Renal cortical epithelial cell (primary cell): ENCODE measurements at regions not wholly inside any gene's neighbourhood (a gene's known extent, or its start where the extent isn't known, plus 50 kb on each side); places are given as distances from the start of the nearest gene placed in this dataset.
A peak's percentile ranks its signal among the peaks of the same experiment; 100 is the strongest.
"Not testable (repeated sequence)": the region's sequence is repeated elsewhere in the genome, so short reads cannot be mapped to it uniquely, and the experiment has no call there.

Source experiments
- DNase-seq: peaks from one replicate; pipeline ENCODE4 v3.0.0-alpha.2; 2011; ENCODE audit warnings: low read depth

DNA sequence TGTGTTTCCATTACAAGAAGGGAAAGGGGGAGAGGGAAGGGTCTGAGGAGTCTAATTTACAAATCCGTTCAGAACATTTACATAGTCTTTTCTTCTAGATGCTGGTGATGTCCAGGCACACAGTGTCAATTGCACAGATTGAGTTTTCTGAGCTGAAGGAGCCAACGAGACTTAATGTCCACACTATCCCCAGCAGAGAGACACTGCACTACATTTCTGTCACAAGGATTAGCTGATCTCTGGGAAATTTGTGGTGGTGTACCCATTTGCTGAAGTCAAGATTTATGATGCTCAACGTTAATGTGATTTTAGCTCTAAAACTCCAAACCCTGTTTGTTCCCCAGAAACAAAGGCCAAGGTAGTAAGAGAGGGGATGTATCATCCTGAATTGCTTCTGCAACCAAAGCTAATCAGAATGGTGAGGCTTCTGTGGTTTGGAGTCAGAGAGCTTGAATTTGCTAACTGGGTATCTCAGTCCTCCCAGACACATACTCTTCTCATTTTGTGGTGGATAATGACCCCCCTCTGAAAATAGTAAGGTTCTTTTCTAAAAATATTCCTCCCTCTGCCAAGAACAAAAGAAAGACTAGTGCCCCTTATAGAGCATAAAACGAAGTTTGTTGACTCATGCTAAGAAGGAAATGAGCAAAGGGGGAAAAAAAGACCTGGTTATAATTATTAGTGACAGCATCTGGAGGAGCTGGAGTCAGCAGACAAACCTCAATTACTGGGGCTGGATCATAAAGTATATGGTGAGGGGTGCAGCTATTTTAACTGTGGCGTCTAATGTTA lies 416.9 kb downstream of the PSAT1 start:
- DNase-seq, result no peak

DNA sequence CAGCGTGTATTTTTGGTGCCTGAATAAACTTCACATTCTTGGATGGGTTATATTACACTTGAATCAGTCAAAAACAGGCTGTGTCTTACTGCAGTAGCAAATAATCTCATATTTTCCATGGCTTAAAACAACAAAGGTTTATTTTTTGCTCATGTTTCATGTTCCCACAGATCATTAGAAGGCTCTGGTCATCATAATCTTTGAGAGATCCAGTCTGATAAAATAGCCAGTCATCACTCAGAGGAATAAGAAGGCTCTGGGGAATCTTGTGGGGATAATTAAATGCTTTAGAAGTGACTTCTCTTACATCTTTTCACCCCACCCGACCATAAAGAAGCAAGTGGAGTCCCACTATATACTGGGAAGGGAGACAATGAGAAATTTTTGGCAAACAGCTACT lies 417.7 kb downstream of the PSAT1 start:
- DNase-seq, result no peak

DNA sequence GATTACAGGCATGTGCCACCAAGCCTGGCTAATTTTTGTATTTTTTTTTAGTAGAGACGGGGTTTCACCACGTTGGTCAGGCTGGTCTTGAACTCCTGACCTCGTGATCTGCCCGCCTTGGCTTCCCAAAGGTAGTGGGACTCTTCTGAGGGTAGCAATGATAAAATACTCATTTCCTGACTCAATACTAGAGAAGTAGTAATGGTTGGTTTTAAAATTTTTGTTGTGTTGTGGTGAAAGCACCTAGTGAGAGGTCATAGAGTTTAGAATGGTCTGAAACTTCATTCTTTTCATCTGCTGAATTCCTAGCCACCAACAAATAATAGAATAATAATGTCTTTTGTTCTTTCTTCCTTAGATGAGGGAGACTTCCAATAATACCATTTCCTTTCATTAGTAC lies 422.1 kb downstream of the PSAT1 start:
- not testable (repeated sequence) for DNase-seq

DNA sequence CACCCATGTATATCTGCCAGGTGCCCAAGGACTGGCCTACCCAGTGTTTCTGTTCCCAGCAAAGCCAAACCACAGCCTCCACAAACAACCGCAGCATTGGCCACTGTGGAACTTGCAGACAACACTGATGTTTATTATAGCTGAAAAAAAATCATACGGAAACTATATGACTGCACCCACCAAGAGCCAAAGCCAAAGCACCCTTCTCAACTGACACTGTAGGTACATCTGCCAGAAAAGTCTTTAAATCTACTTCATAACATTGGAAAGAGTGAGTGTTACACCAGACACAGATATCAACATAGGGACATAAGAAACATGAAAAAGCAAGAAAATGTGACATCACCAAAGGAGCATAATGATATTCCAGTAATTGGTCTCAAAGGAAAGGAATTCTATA lies 428.0 kb downstream of the PSAT1 start:
- no peak for DNase-seq

DNA sequence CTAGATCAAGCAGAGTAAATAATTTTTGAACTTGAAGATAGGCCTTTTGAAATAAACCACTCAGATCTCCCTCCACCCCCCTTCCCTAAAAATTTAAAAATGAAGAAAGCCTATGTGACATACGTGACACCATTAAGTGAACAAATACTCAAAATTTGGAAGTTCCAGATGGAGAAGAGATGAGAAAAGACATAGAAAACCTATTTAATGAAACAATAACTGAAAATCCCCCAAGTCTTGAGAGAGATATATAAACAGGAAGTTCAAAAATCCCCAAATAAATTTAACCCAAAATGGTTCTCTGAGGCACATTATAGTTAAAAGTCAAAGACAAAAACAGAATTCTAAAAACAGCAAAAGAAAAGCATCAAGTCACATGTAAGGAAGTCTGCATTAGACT lies 428.6 kb downstream of the PSAT1 start:
- DNase-seq, result no peak

DNA sequence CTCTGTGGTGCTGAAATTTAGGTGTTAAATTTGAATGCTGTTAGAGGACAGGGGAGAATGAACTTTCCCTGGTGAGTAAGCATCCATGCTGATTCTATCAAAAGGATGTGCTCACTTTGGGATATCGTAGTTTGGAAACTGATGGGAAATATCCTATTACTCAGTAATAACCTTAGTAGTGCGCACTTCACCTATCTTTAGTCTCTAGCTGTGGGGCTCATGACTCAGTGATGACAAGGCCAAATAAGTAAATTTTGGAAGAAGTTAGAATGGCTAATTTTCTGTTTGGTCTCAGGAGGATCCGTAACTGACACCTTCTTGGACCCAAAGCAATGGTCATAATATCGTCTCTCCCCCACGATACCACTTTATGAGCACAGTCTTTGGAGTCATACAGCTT lies 448.4 kb downstream of the PSAT1 start:
- DNase-seq, result no peak

DNA sequence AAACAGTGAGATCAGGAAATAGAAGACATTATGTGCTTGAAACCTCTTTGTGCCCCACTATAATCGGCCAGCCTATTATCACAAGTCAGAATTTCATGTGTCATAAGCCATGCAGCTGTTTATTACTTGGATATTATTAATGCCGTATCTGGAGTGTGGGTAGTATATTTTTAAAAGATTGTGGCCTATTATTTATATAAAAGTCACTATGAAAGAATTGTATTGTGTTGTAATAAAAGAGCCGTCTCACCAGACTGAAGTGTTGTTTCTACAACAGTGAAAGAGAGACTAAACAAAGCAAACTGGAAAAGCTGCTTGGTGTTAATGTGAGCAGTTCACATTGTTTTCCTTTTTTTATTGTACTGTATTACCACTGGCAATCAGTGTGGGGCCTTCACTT lies 449.1 kb downstream of the PSAT1 start:
- no peak for DNase-seq

DNA sequence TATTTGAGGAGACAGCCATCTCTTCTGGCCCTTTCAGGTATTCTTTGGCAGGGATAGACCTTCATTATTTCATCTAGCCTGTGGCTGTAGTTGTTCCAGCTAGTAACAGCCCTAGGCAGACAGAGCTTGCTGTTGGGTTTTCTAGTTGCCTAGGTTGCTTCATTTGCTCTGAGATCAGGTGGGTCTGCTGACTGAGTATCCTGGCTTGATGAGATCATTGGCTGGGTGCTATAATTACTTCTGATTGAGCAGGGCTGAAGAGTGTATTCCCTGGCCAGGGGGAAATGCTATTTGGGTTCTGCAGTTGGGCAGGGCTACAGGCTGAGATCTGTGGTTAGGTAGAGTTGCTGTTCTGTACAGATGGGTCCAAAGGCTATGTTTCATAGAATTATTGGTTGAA lies 456.1 kb downstream of the PSAT1 start:
- no peak for DNase-seq

DNA sequence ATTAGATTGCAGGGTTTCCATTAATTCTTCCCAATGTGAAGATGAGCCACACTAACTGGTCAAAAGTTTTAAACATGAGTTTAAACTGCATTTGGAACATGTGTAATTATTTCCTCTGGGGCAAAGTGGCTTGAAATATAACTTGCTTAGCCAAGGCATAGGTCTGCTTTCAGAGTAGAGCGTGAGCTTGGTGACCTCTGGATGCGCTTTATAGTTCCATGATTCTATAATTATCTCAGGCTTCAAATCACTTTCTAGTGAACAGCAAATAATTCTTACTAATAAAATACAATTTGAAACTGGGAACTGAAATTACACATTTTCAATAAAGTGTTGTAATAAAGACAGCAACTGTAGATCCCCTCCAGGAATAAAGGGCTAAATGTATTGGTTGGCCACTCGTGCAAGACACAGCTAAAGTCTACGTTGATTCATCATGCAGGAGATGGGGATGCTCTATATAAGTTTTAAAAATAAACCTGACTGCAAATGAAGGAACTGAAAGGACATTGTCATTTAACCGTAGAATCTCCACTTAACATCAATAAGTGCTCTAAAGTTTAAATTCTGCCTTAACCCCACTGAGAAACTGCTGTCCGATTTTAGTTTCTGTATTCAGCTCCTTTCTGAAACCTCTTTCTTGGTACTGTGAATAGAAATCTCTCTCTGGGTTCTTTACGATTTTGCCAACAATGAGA lies 460.0 kb downstream of the PSAT1 start:
- DNase-seq, result no peak

DNA sequence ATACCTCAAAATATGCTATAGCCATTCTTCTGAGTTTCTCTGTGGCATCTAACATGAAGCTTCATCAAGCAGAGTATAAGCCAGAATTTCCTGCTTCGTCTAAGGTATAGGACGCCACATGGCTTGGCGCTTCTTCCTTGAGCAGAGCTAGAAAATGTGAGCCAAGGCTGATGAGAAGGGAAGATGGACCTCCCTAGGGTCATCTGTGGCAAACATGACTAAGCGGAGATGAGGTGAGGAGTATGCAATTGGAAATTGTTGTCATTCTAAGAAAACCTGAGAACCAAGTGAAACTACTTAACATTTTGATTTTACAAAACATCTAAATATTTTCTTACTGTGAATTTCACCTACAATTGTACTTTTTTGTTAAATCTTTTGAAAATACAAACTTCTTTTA lies 466.5 kb downstream of the PSAT1 start:
- DNase-seq, result no peak

DNA sequence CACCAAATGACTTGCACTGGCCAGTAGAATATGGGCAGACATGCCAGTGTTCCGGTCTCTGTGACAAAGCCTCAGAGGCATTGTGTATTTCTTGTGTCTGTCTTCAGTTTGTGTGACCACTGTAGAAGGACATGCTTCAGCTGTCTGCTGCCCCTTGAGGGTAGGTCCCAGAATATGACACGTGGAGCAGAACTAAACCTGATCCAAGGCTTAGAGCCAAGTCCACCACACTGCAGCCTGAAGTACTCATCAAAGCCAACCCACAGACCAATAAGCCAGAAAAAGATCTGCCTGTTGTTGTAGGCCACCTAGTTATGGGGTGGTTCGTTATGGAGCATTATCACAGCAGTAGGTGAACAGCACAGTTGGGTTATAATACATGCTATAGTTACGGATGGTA lies 468.9 kb downstream of the PSAT1 start:
- no peak for DNase-seq

DNA sequence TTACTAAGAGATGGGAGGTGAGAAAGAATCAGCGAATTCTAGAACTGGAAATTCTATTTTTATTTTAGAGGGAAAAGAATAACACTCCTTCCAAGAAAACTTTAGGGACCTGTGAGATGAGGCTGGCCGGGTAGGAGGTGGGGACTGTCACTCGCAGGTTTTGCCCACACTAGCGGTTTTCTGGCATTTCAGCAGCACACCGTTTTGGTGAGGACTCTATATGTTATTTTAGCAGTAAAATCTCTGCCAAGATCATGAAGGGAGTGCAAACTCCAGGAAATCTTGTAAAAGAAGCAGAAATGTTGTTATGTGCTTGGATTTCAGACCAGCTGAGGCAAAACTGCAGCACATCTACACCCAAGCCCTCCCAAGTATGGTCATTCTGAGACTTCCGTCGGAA lies 470.6 kb downstream of the PSAT1 start:
- no peak for DNase-seq

DNA sequence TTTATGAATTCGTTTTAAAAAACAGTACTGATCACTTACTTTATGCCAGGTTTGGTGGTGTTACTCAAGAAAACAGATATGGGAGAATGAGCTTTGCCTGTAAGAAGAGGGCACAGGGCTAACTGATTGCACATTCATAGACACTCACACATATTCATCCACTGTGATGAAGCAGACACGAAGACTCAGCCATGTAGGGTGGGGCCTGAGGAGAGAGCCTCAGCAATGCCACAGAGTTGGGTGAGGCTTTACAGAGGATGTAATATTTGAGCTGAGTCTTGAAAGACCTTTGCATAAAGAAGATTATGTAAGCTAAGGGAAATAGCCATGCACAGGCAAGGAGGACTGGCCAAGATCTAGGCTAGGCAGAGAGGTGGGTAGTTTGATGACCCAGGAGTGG lies 472.8 kb downstream of the PSAT1 start:
- no peak for DNase-seq

DNA sequence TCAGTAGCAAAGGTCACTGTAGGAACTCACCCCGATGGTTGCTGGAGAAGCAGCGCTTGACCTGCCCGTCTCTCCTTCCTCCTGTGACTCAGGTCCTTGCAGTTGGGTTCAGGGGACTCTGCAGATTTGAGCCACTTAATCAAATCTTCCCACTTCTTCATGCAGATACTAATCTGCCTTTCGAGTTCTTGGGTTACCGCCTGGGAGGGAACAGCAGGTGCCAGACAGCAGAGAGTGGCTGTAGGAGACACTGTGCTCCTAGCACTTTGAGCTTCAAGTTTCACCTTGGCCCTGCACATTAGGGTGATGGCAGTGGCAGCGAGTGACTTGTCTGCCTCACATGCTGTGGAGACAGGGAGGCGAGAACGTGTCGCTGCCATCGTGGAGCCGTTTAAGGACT lies 478.3 kb downstream of the PSAT1 start:
- DNase-seq, result no peak

DNA sequence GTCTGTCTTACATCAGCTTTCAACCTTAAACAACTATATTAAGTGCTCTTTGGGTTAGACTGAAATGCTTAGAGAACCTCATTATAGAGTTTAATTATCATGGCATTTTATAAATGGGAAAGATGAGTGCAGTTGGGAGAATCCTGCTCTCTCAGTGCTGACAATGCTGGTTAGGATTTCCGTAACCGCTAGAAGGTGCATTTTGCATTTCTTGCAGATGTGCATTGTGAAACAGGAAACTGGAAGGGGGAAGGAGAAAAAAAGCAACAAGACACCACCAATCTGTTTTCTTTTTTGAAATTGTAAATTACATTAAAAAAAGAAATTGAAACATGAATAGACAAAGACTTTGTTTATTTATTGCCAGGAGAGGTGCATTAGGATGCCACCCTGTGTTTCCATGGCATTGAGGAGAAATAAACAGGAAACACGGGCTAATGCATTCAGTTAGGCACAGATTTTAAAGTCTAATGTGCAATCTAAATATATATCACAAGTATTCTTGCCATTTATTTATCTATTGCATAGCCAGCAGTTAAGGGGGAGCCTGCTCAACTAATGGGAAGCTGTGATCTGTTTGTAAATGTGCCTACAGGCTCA lies 478.9 kb downstream of the PSAT1 start:
- DNase-seq, result no peak

DNA sequence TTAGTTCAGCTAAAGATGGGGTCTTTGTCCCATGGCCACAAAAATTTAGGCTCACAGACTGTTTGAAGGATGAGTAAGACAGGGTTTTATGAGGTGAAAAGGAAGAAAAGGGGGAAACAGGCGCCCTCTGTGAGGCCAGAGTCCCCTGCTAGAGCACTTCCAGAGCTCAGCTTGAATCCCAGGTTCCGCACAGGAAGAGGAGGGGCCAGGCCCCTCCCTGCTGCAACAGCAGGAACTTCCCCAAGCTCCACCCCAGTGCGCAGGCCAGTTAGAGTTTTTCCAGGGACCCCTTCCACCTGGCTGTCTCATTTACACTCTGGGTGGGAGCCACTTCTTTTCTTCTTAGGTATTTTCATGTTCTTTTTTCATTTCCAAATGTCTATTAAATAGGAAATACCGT lies 480.8 kb downstream of the PSAT1 start:
- no peak for DNase-seq

DNA sequence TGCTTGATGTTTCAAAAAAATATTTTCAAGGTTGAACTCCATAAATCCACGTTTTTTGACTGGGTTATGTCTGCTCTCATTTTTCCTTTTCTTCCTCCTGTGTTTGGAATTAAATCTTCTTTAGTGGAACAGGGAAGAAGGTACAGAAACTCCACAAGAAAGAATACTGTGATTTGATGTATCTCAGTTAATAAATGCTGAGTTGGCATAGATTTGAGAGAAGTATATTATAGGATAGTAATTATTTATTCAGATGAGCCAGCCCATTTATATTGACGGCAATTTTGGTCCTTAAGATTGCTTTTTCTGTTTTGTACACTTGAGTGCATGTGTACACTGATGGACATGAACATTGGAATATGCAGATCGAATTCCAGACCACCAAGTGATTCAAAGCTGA lies 481.4 kb downstream of the PSAT1 start:
- no peak for DNase-seq

DNA sequence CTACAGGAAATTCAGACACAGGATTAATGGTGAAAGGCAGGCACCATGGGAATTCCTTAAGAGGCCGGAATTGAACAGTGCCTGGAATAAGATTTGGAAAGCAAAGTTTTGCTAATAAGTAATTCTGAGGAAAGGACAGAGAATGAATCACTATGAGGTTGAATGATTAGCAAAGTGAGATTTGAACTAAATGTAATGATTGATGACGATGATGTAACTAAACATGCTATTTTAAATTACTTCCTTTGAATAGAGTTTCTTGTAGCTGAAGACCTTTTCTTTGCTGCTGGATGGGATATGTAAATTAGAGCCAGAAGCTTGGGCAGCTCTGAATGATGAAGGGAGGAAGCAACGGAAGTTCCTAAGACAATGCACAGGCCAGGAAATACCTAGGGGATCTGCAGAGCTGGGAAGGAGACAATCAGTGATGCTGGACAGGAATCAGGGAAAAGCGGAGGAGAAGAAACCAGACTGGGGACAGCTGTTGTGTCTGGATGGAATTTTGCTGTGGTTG lies 482.0 kb downstream of the PSAT1 start:
- peak; percentile 95 for DNase-seq

DNA sequence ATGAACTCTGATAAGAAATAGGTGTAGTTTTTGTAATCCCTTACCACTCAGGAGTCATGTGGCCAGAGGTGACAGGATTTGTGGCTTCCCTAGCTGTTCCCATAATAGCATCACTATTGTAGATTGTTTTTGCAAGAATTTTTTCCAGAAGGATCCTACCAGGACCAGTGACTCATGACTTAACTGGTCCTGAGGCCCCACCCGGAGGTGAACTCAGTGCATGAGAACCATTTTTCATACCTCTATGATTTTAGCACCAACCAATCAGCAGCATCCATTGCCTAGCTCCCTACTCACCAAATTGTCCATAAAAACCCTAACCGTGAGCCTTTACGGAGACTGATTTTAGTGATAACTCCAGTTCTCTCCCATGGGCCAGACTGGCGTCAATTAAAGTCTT lies 484.8 kb downstream of the PSAT1 start:
- DNase-seq, result no peak

DNA sequence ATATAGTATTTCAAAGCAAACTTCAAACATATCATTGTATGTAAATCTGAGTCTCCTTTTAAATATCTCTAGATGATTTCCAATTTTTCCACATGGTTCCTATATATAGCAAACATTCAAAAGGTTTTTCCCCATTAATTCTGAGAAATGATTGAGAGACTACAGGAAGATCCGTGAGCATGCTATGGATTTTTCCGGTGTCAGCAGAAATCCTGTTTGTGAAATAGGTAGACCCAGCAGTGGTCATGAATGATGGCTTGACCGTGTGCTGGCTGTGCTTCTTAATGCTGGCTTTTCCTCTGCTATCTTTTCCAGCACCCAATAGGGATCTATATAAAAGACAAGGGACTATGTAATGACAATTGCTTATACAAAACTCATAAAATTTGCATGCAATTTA lies 485.3 kb downstream of the PSAT1 start:
- DNase-seq, result no peak

DNA sequence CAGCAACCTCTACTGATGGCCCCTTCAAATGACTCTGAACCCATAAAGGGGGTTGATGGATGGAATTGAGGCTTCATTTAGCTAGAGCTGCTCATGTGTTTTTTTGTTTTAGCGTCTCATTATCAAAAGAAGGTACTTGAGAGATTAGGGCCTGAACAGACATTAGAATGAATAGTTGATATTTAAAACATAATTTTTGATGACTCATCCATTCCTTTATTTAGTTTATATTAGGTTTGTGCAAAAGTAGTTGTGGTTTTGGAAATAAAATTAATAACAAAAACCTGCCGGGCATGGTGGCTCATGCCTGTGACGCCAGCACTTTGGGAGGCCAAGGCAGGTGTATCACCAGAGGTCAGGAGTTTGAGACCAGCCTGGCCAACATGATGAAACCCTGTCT lies 485.9 kb downstream of the PSAT1 start:
- no peak for DNase-seq

DNA sequence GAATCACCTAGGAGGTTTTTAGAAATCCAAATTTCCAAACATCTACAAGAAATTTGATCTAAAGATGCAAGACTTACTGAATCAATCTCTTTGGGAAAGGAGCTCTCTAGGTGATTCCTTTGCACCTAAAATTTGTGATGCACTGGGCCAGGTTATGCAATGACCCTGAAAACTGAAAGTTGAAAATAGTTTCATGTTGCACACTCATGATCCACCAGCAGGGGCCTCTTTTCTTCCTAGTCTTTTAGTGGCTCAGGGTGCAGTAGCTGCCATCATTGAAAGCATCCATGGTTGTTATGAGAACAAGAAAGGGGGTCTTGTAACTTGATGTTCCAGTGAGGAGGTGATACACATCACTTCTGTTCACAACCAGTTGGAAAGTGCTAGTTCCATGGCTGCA lies 486.8 kb downstream of the PSAT1 start:
- no peak for DNase-seq

DNA sequence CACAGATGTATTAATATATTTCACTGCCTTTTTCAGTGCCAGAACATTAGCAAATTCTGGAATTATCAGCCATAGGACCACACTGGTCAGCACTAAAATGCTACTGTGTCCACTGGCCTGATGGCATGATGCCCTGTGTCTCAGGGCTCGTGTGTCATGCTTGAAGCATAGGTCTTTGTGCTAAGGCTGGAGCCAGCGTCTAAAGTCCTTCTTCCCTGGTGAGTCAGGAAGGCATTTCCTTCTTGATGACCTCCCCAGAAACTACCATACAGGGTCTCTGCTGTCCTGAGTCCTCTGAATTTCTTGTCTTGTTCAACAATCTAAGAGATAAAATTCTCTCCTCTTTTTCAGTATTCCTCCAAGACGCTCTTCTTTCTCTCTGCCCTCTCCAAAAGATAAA lies 489.9 kb downstream of the PSAT1 start:
- DNase-seq, result peak; percentile 42
